GM12878 (cell line): ENCODE measurements at regions not wholly inside any gene's neighbourhood (a gene's known extent, or its start where the extent isn't known, plus 50 kb on each side); places are given as distances from the start of the nearest gene placed in this dataset.

Source experiments
- ATAC-seq: fragments of 200-7000 bp; cut with Tn5 transposase; 3 replicates; pipeline ENCODE4 v1.9.1; 2020; ENCODE audit warnings: mild to moderate bottlenecking, moderate library complexity
- BruUV-seq: library from RNA; stranded (reverse); fragments of 400-500 nt; replicated peaks from 2 replicates; lab custom pipeline; 2021; lab: Mats Ljungman, UMichigan
- CTCF ChIA-PET: fragments of 300-600 bp; sonication (Branson Sonifier 250); formaldehyde crosslinking; extraction: SDS; loops from one replicate; lab custom pipeline; 2021; ENCODE audit warnings: inconsistent platforms; lab: Yijun Ruan, JAX
- POLR2A ChIA-PET: fragments of 350-600 bp; formaldehyde crosslinking; extraction: SDS; loops from one replicate; lab custom pipeline; 2021; ENCODE audit warnings: inconsistent platforms; lab: Charles Lee
- RAD21 ChIA-PET: fragments of 300-600 bp; sonication (Branson Sonifier 250); formaldehyde crosslinking; loops from one replicate; lab custom pipeline; 2023; ENCODE audit warnings: antibody characterized with exemption; ENCODE audit not compliant: unreplicated experiment; lab: Charles Lee
- SMC1A ChIA-PET: fragments of 300-600 bp; sonication (Branson Sonifier 250); formaldehyde crosslinking; loops from one replicate; lab custom pipeline; 2023; ENCODE audit not compliant: unreplicated experiment, uncharacterized antibody; lab: Charles Lee
- DNase-seq: peaks from one replicate; pipeline ENCODE4 v3.0.0-alpha.2; 2011; ENCODE audit warnings: low read depth, low spot score
- FAIRE-seq: peaks from 3 replicates; lab custom pipeline; 2011; peaks lifted over from hg19 to GRCh38; lab: Jason Lieb, UNC
- H2AFZ ChIP-seq: 2 replicates; pipeline ENCODE4 v1.6.0; 2011; ENCODE audit warnings: low read depth, low read length, control low read depth; ENCODE audit not compliant: control insufficient read depth
- H3K27ac ChIP-seq: 2 replicates; pipeline ENCODE4 v1.5.1; 2011; ENCODE audit warnings: control low read depth; ENCODE audit not compliant: control insufficient read depth, insufficient read depth
- H3K27me3 ChIP-seq, 2 experiments: replicated peaks in 1 of 2; 2 replicates each; pipeline versions ENCODE4 v1.6.0 to v1.6.1; 2011; ENCODE audit warnings: low read length in 1 of 2; ENCODE audit not compliant: control insufficient read depth in 2 of 2, insufficient read depth in 2 of 2
- H3K36me3 ChIP-seq, 2 experiments: 2 replicates each; pipeline ENCODE4 v1.5.1; 2011; ENCODE audit warnings: low read length in 1 of 2; ENCODE audit not compliant: control insufficient read depth in 2 of 2, insufficient read depth in 2 of 2
- H3K4me1 ChIP-seq: 2 replicates; pipeline ENCODE4 v1.6.1; 2011; ENCODE audit warnings: mild to moderate bottlenecking, low read length, moderate library complexity, mixed read lengths; ENCODE audit not compliant: control insufficient read depth, insufficient read depth
- H3K4me2 ChIP-seq: 2 replicates; pipeline ENCODE4 v1.6.0; 2011; ENCODE audit warnings: control low read depth; ENCODE audit not compliant: control insufficient read depth, insufficient read depth
- H3K4me3 ChIP-seq: fragments of 200-600 bp; sonication (generic); 2 replicates; pipeline ENCODE4 v1.5.1; 2016
- H3K79me2 ChIP-seq: 2 replicates; pipeline ENCODE4 v1.6.0; 2011; ENCODE audit warnings: low read length; ENCODE audit not compliant: control insufficient read depth, insufficient read depth
- H3K9ac ChIP-seq: 2 replicates; pipeline ENCODE4 v1.8.0; 2011; ENCODE audit warnings: low read length, control low read depth, mixed read lengths; ENCODE audit not compliant: control insufficient read depth, insufficient read depth
- H3K9me3 ChIP-seq: replicated peaks from 3 replicates; pipeline ENCODE4 v1.5.1; 2011; ENCODE audit warnings: mild to moderate bottlenecking, low read length; ENCODE audit not compliant: control insufficient read depth, insufficient read depth
- H4K20me1 ChIP-seq: 2 replicates; pipeline ENCODE4 v1.6.0; 2011; ENCODE audit not compliant: control insufficient read depth, insufficient read depth
- CEBPB ChIP-seq, 2 experiments: fragments of 150-350 bp in 1 of 2; IDR thresholded peaks; 2 replicates each; pipeline ENCODE4 v1.6.1; 2012 to 2014; ENCODE audit warnings: low read depth in 2 of 2, low read length in 2 of 2, borderline replicate concordance in 1 of 2, inconsistent platforms in 1 of 2
- GABPA ChIP-seq: IDR thresholded peaks from 2 replicates; pipeline ENCODE4 v1.6.1; 2014; ENCODE audit warnings: antibody characterized with exemption, low read depth, mild to moderate bottlenecking, inconsistent platforms
- HDGF ChIP-seq: fragments of 450-650 bp; IDR thresholded peaks from 2 replicates; pipeline ENCODE4 v1.6.1; 2016; ENCODE audit warnings: antibody characterized with exemption
- MYC ChIP-seq: IDR thresholded peaks from 2 replicates; pipeline ENCODE4 v1.6.1; 2011; ENCODE audit warnings: mild to moderate bottlenecking, low read length, moderate library complexity, inconsistent platforms; ENCODE audit not compliant: insufficient read depth, insufficient replicate concordance, insufficient read length, severe bottlenecking
- PAX5 ChIP-seq: IDR thresholded peaks from 2 replicates; pipeline ENCODE4 v1.6.1; 2011; ENCODE audit warnings: low read depth, low read length, borderline replicate concordance
- POLR2AphosphoS5 ChIP-seq: IDR thresholded peaks from 2 replicates; pipeline ENCODE4 v1.6.1; 2011; ENCODE audit warnings: mild to moderate bottlenecking, low read length, inconsistent platforms
- RELA ChIP-seq: fragments of 450-650 bp; IDR thresholded peaks from 2 replicates; pipeline ENCODE4 v1.8.0; 2014; ENCODE audit warnings: borderline replicate concordance; ENCODE audit not compliant: partially characterized antibody
- RFX5 ChIP-seq: IDR thresholded peaks from 2 replicates; pipeline ENCODE4 v1.6.1; 2011; ENCODE audit warnings: low read depth, low read length, improper control_type of control experiment
- SRF ChIP-seq, 2 experiments: IDR thresholded peaks; 2 replicates each; pipeline ENCODE4 v1.6.1; 2011; ENCODE audit warnings: low read depth in 2 of 2, low read length in 2 of 2, mild to moderate bottlenecking in 1 of 2, moderate library complexity in 1 of 2
- TARDBP ChIP-seq: IDR thresholded peaks from 2 replicates; pipeline ENCODE4 v1.6.1; 2016; ENCODE audit warnings: borderline replicate concordance
- TCF3 ChIP-seq: IDR thresholded peaks from 2 replicates; pipeline ENCODE4 v1.6.1; 2012; ENCODE audit warnings: low read depth, mild to moderate bottlenecking, low read length, borderline replicate concordance; ENCODE audit not compliant: insufficient read depth
- ZNF217 ChIP-seq: fragments of 450-650 bp; IDR thresholded peaks from 2 replicates; pipeline ENCODE4 v1.6.1; 2017; ENCODE audit warnings: antibody characterized with exemption, mild to moderate bottlenecking
- WGBS: methylation state at CpG from one replicate; pipeline ENCODE4 v1.1.6; 2016; ENCODE audit warnings: low lambda C conversion rate; ENCODE audit not compliant: insufficient replicate concordance, insufficient coverage; ENCODE audit errors: missing lambda C conversion rate; 5-methylcytosine and 5-hydroxymethylcytosine counted together
- in situ Hi-C: fragments of 300-500 bp; cut with MboI; formaldehyde crosslinking; loops from 9 replicates; pipeline ENCODE4 v1.14.3; 2018; ENCODE audit warnings: mixed read lengths
- intact Hi-C: fragments of 100-400 bp; cut with micrococcal nuclease; formaldehyde crosslinking; loops from one replicate; pipeline ENCODE4 v1.14.2; 2022; ENCODE audit not compliant: unreplicated experiment
- TF ChIP-seq, protein P1 (sequence below): fragments of 450-650 bp; IDR thresholded peaks from 2 replicates; pipeline ENCODE4 v1.6.1; 2017; ENCODE audit warnings: mild to moderate bottlenecking
- TF ChIP-seq, protein P2 (sequence below): IDR thresholded peaks from 2 replicates; pipeline ENCODE4 v1.6.1; 2011; ENCODE audit warnings: low read depth, mild to moderate bottlenecking, low read length, moderate library complexity, borderline replicate concordance; ENCODE audit errors: extremely low read depth
- TF ChIP-seq, protein P3 (sequence below): fragments of 450-650 bp; IDR thresholded peaks from 2 replicates; pipeline ENCODE4 v1.6.1; 2018; ENCODE audit warnings: mild to moderate bottlenecking, low read depth, moderate library complexity; ENCODE audit not compliant: partially characterized antibody
- TF ChIP-seq, protein P4 (sequence below): IDR thresholded peaks from 2 replicates; pipeline ENCODE4 v1.6.1; 2011; ENCODE audit warnings: borderline replicate concordance, low read depth, mild to moderate bottlenecking, moderate library complexity, low read length; ENCODE audit not compliant: insufficient read depth, poor library complexity, severe bottlenecking

DNA sequence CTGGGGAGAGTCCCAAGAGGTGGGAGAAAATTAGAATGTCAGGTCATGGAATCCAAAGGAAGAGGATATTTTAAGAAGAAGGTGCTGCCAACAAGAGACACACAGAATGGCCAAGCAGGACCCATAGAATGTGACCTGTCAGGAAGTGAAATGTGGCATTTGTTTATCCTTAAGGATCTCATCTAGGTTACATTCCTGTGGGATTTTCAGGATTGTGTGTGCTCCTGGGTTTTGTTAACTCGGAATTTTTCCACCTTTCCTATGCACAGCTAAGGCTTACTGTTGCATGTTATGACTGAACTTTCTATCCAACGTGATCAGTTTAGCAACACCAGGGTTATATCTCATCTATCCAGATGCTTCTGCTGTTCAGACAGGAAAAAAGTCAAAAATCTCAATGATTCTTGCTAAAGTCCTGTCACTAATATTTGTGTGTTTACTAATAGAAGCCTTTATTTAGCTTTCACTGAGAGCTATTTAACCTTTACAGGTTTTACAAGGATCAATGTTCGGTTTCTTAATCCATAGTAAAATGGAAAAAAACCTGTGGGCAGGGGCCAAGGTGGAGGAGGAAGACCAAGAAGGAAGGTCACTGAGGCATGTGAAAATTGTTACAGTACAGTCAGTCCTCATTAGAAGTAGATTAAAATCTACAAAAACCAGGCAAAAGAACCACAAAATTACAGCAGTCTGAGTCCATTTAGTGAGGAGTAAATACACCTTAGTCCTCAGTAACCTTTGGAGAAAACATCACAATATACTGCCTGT lies 437.8 kb upstream of the NPVF start:
- Histone ChIP-seq H3K9ac (no peak overlapping the region), H3K27me3 (no peaks in the 10 kb centered on the region; a peak in 1 of 4 replicates), H3K27ac (no peak overlapping the region), H3K4me1 (no peaks in the 10 kb centered on the region), H2AFZ (no peak overlapping the region), H3K4me3 (no peak overlapping the region), H3K9me3 (no peaks in the 10 kb centered on the region), H3K4me2 (no peak overlapping the region), H4K20me1 (no peaks in the 10 kb centered on the region), H3K36me3 (no peaks in the 10 kb centered on the region), H3K79me2 (no peaks in the 10 kb centered on the region)
- POLR2A ChIA-PET, result no interaction called here
- CTCF ChIA-PET, result interaction anchor here (0.6 kb wide), 1 partner anchor 9 kb away, joined by 3 read pairs; no protein-coding TSS in a partner anchor
- SMC1A ChIA-PET, result no interaction called here
- DNase-seq (no peak), FAIRE-seq (peak; percentile 56), ATAC-seq (no peak)
- intact Hi-C loops, result no loop called here
- RAD21 ChIA-PET, result no interaction called here
- in situ Hi-C loops, result no loop called here
- WGBS, result 0% methylated on average over 3 of the region's 3 CpGs
- no TSS peak for BruUV-seq
- TF ChIP-seq PAX5 (no peak), CEBPB (IDR thresholded peaks at IDR 0.05; ENCODE audit: borderline replicate concordance in 1 of 2, low read depth in 2 of 2, low read length in 2 of 2) (no peak), TCF3 (no peak), ZNF217 (no peak), GABPA (no peak), TARDBP (no peak), HDGF (no peak), POLR2AphosphoS5 (no peak), RFX5 (no peak), MYC (no peak), SRF (IDR thresholded peaks at IDR 0.05; ENCODE audit: low read depth in 2 of 2, low read length in 2 of 2) (no peak), RELA (no peak)
- TF ChIP-seq, protein P1, sequence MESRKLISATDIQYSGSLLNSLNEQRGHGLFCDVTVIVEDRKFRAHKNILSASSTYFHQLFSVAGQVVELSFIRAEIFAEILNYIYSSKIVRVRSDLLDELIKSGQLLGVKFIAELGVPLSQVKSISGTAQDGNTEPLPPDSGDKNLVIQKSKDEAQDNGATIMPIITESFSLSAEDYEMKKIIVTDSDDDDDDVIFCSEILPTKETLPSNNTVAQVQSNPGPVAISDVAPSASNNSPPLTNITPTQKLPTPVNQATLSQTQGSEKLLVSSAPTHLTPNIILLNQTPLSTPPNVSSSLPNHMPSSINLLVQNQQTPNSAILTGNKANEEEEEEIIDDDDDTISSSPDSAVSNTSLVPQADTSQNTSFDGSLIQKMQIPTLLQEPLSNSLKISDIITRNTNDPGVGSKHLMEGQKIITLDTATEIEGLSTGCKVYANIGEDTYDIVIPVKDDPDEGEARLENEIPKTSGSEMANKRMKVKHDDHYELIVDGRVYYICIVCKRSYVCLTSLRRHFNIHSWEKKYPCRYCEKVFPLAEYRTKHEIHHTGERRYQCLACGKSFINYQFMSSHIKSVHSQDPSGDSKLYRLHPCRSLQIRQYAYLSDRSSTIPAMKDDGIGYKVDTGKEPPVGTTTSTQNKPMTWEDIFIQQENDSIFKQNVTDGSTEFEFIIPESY, result no peak
- TF ChIP-seq, protein P2, sequence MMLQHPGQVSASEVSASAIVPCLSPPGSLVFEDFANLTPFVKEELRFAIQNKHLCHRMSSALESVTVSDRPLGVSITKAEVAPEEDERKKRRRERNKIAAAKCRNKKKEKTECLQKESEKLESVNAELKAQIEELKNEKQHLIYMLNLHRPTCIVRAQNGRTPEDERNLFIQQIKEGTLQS, result no peak
- TF ChIP-seq, protein P3, sequence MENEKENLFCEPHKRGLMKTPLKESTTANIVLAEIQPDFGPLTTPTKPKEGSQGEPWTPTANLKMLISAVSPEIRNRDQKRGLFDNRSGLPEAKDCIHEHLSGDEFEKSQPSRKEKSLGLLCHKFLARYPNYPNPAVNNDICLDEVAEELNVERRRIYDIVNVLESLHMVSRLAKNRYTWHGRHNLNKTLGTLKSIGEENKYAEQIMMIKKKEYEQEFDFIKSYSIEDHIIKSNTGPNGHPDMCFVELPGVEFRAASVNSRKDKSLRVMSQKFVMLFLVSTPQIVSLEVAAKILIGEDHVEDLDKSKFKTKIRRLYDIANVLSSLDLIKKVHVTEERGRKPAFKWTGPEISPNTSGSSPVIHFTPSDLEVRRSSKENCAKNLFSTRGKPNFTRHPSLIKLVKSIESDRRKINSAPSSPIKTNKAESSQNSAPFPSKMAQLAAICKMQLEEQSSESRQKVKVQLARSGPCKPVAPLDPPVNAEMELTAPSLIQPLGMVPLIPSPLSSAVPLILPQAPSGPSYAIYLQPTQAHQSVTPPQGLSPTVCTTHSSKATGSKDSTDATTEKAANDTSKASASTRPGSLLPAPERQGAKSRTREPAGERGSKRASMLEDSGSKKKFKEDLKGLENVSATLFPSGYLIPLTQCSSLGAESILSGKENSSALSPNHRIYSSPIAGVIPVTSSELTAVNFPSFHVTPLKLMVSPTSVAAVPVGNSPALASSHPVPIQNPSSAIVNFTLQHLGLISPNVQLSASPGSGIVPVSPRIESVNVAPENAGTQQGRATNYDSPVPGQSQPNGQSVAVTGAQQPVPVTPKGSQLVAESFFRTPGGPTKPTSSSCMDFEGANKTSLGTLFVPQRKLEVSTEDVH, result no peak
- TF ChIP-seq, protein P4, sequence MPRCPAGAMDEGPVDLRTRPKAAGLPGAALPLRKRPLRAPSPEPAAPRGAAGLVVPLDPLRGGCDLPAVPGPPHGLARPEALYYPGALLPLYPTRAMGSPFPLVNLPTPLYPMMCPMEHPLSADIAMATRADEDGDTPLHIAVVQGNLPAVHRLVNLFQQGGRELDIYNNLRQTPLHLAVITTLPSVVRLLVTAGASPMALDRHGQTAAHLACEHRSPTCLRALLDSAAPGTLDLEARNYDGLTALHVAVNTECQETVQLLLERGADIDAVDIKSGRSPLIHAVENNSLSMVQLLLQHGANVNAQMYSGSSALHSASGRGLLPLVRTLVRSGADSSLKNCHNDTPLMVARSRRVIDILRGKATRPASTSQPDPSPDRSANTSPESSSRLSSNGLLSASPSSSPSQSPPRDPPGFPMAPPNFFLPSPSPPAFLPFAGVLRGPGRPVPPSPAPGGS, result no peak
